ENCODE measurements at regions not wholly inside any gene's neighbourhood (a gene's known extent, or its start where the extent isn't known, plus 50 kb on each side); places are given as distances from the start of the nearest gene placed in this dataset.

DNA sequence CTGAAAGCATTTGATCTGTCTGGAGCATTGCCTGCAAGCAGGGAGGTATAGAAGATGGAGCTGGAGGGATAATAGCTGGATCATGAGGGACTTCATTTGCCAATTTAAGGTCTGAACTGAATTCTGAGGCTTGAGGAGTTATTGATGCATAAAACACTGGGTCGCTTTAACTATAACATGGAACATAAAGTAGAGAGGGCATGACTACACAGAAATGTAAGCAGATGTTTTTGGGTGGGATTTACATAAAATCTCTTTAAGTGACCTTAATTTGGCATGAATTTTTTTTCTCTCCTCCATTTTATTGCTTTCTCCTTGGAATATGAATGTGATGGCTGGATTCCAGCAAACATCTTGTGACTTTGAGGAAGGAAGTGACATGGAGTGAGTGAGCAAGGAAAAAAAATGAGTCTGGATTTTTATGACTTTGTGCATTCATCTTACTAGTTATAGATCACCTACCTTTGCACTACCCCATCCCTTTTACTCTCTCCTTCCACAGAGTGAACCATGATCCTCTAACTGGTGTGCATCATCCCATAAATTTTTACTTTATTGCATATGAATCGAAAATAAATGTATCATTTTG, 356.0 kb downstream of the DUSP6 start:
- no peak for DNase-seq (ENCODE audit: low spot score)

DNA sequence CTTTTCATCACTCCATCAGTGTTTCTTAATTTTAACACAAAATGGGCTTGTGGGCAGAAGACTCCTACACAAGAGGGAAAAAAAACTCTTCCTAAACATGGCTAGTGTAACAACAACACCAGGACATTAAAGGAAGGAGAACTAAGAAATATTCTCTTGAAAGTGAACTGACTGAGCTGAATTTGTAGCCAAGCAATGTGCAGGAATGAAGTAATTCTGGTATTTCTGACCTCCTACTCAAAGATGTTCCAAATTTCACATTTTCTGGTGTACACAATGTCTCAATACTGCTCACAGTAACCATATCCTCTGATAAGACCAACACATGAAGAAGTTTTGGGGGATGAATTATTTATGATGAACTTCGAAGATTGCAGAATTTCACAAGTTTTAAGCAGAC, 357.3 kb downstream of the DUSP6 start:
- no peak for DNase-seq (ENCODE audit: low spot score)

DNA sequence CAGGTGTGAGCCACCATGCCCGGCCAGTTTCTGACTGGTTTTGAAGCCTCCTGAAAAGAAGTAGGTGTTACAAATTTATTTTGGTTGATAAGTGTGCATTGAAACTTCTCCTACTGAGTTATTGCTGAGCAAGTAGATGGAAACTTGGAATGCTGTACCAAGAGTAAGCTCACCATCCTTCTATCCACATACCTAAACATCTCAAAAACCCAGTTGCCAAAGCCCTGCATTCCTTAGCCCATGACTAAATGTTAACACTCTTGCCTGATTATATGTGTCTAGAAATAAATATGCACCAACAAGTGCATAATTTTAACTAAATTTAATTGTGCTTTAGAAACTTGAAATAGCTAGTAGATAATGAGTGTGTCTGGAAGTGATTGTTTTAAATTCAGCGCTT, 357.8 kb downstream of the DUSP6 start:
- no peak for DNase-seq (ENCODE audit: low spot score)

DNA sequence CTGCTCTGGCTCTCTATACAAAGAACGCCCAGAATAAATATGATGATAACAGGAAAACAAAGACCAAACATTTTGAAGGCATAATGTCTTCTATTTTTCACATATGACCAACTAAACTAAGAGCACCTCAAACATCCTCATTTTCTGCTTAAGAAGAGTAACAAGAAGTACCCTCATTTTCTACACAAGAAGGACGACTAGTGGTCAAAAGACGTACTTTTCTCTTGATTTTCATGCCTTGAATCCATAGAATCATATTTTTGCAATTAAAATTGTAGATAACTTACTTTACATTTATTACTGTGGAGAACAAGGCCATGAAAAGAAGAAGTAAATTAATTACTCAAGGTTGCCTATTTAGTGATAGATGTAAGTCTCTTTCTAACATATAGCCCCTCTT, 358.6 kb downstream of the DUSP6 start:
- DNase-seq (ENCODE audit: low spot score): no peak

DNA sequence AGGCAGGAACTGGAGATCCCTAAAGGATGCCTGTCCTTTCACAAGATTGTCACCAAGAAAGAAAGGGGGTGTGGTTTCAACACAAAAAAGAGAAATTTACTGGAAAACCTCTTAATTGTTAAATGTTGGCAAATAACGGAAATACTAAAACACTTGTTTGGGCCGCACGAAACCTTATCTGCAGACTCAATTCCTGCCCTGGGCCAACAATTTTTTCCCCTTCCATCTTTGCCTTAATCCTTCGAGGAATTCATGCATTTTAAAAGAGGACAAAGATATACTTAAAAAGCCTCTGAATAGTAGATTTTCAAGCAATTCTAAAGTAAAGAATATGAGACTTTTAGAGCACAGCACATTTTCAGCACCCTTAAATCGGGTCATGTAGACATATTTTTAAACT, 366.2 kb downstream of the DUSP6 start:
- DNase-seq (ENCODE audit: low spot score): no peak

DNA sequence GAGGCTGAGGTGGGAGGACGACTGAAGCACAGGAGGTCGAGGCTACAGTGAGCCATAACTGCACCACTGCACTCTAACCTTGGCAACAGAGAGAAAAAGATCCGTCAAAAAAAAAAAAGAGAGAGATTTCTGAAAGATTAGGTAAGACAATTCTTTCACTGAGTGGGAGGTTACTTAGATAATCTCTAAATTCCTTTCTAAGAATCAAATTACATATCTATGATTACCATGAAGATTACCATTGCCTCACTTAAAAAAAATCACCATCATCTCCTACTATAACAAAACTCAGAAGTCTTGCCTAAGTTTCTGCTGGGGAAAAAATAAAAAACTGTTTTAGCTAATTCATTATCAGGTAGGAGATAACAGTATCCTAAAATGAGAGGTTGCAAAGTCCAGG, 366.7 kb downstream of the DUSP6 start:
- DNase-seq (ENCODE audit: low spot score): no peak

DNA sequence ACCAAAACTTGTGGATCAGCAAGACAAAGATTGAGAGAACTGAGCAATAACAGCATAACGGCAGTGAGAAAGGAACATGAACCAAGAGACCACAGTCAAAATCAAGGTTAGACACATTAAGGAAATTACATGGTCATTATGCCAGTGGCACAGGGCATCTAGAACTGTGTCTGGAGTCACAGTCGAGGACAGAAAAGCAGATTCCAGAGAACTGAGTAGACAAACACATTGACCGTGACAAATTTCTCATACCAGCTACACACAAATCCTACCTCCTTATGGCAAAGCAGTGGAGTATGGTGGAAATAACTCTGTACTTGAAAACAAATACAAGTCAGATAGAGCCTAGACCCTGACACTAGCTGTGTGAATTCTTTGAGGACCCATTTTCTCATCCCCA, 367.3 kb downstream of the DUSP6 start:
- DNase-seq (ENCODE audit: low spot score): no peak

DNA sequence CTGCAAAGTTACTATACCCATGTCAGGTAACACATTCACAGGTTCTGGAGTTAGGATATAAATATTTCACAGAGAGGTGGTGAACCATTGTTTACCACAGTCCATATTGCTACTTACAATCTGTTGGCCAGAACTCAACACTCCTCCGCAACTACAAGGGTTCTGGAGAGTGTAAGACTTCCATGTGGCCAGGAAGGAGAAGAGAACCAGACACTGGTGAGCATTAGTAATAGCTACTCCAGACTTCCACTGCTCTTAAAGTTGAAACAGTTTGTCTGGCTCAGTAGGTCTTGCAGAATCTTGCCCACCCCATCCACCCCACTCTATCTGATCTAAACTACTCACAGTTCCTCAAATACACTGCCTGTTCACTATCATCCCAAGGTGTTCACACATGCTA, 369.6 kb downstream of the DUSP6 start:
- DNase-seq (ENCODE audit: low spot score): no peak

DNA sequence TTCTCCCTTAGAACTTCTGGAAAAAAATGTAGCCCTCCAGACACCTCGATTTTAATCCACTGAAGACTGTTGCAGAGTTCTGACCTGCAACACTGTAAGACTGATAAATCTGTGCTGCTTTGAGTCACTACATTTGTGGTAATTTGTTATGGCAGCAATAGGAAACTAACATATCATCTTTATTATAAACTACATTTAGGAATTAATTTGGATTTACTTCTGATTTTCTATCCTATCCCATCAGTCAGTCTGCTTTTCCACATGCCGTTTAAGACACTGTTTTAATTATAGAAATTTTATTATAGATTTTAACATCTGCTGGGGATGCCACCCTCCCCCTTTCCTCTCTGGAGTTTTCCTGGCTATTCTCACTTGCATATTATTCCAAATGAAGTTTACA, 375.2 kb downstream of the DUSP6 start:
- no peak for DNase-seq (ENCODE audit: low spot score)

DNA sequence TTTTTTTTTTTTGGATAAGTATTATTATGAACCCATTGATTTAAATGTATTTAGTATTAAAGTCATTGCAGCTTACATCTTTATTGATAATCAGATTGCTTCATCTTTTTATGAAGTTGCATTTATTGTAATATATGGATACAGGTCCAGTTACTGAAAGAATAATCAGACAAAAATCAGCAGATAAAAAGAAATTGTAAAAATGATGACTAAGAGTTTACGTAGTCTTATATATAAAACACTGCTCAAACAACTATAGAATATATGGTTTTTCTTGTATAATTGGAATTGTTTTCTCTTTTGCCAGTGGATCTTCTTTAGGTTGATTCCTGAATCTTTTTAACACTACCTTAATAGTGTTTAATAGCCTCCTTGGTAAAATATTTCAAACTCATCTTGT, 378.3 kb downstream of the DUSP6 start:
- DNase-seq (ENCODE audit: low spot score): no peak

DNA sequence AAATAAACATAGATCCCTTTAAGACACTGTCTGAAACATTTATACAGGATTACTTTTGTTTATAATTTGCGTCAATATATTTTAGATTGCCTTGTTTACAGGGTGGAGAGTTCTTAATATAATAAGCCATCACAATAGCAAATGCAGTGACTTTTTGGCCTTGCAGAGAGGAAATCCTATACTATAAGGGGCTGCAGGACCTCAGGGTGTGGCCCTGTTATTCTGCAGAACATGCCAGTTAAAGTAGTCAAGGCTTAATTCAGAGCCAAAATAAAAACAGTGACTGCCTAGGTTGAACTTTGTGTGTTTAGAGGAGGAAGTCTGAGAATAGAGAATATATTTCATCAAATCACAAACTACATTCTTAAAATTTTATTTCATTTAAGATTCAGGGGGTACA, 381.6 kb downstream of the DUSP6 start:
- DNase-seq (ENCODE audit: low spot score): no peak

DNA sequence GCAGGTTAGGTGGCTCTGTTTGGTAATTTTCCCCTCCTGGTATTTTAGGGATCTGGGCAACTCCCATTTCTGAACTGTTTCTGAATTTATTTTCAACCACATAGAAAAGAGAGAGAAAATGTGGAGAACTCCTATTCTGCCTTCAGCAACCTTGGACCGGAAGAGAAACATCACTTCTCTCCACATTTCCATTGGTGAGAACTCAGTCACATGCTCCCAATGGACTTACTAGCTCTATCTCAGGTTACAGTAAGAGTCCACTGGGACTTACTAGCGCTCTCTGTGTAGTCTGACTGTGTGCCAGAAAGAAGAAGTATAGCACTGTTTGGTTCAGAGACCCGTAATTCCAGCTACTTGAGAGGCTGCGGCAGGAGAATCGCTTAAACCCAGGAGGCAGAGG, 383.2 kb downstream of the DUSP6 start:
- DNase-seq (ENCODE audit: low spot score): no peak

DNA sequence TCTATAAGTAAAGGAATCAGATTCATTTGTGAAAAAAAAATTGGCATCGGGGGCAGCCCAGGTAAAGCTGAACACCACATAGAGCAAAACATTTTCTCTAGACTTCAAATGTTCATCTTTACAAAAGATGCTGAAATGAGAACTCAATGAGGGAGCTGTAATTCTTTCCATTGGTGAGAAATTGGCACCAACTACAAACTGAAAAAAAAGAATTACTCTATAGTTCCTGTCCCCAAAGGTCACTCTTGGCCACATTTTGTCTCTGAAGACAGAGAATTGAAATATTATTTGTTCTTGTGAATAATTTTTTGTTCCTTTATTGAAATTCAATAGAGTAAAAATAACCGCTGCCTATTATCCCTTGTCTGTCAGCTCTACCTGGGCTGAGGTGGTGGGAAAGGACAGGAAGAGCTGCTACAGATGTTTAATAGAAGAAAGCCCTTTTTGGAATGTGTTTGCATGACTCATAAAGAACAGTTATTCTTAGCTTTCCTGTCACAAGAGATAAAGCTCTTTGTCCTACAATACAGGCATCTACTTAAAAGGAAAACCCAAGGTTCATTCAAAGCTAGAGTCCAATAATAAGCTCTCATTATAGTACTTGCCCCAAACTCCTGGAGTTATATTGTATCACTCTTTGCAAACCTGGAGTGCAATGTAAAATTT, 380.1 kb upstream of the KITLG start:
- DNase-seq (ENCODE audit: low spot score): no peak

DNA sequence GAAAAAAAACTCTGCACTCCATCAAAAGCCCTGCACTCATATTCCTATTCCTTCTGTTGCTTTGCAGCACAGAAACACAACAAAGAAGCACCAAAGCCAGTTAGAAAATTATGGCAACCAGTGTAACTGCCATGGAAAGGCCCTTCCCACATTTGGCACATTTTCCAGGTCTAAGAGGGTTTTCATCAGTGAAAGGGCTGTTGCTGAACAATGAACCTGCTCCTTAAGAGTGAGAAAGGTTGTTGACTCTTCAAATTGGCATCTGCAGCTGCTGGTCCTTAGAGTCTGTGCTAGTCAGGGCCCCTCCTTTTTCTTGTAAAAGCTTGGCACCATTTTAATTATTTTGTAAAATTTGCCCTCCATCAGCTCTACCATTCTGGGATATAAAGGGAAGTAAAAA, 378.7 kb upstream of the KITLG start:
- no peak for DNase-seq (ENCODE audit: low spot score)

DNA sequence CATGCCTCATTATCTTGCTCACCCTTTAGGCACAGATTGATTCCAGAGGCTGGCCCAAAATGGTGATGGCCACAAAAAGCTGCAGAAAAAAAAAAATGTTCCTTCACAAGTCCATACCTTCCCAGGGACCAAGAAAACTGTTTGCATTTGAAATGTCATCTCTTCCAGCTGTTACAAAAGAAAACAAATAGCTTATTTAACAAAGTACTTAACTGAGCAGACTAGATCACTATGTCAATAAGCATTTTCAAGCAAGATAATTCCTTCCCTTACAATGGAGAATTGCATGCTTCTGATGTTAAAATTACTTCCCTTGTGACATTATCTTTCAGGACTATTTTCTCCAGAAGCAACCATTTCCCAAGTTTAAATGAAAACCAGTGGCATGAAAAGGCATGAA, 377.9 kb upstream of the KITLG start:
- no peak for DNase-seq (ENCODE audit: low spot score)

DNA sequence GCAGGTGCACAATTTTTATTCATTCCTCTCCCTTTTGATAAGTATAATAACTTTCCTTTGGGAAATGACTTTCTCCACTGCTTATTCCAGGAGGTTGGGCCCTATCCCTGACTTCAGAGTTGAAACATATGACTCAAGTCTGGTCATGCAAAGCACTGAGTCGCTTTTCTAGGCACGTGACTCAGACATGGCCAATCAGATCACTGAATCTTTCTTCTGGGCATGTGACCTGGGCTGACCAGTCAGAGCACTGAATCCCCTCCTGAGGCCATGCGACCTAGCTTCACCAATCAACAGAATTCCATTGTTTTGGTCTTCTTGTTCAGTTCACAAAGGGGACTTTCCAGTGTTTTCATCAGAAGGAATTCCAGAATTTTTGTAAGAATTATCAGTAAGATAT, 377.1 kb upstream of the KITLG start:
- DNase-seq (ENCODE audit: low spot score): no peak

DNA sequence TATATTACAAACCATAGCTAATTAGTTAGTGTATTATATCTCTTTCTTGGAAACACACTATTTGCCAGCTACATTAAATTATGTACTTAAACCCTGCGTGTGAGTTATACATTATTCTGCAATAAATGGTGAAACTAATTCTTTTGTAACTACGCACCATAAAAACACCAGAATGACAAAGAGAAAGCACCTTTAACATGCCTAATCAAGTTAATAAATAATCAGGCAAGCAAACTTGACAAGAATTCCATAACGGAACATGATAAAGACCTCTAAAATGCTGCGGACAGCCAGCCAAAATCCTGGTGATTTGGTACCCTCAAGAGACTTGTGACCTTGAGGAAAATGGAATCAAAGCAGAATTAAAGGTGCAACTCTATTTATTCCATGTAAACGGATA, 375.3 kb upstream of the KITLG start:
- no peak for DNase-seq (ENCODE audit: low spot score)

DNA sequence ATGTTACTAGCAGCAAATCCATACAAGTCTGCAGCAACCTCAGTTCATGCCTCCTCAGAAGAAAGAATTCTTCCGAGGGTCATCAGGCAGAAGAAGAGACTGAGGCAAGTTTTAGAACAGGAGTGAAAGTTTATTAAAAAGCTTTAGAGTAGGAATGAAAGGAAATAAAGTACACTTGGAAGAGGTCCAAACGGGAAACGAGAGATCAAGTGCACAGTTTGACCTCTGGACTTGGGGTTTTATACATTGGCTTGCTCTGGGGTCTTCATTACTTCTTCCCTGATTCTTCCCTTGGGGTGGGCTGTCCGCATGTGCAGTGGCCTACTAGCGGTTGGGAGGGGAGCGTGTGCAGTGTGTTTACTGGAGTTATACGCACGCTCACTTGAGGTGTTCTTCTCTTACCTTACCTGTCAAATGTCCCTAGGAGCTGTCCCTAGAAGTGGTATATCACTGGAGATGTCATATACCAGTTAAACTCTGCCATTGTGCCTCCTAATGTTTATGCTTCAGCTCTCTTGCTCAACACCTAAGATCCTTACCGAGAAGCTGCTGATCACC, 372.8 kb upstream of the KITLG start:
- DNase-seq (ENCODE audit: low spot score): no peak

DNA sequence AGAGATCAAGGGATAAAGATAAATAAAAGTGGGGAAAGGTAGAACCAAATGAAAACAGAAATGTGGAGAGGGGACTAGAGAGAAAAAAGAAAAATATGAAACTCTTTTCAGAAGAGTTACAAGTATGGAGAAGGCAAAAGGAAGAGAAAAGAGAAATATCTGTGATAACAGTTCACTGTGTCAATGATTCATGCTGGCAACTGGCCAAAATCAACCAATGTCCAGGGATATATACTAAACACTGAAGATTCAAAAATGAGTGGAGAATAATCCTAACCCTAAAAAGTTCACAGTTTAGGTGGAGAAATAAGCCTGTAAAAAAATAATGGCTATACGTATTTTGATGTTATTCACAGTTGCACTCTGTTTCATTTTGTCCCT, 372.3 kb upstream of the KITLG start:
- no peak for DNase-seq (ENCODE audit: low spot score)

DNA sequence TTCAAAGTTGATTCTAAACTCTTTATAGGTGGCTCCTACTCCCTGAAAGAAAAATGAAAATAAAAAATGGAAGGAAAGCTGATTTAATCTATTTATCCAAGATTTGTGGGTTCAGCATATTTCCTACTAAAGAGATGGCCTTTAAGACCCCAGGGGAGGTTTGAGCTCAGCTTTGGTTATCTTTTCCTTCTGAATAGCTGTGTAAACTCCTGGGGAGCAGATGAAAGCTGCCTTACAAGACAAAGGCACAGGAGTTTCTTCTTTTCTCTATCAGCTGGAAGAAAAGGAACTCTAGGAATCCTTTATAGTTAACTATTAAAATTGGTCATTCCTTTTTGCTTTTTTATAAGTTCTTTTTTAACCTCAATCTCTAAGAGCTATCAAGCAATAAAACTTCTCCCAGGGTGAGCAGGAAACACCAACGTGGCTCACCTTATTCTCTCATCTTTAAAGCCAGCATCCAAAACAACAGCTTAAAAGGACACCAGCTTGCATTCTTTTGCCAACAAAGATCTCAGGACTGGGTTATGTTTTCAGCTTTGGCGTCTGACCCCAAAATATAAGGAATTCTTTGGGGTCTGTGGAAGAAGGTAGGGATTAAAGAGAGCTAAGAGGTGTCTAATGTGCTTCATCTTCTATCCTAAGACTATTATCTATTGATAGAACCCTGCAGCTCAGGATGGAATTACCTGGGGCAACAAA, 371.7 kb upstream of the KITLG start:
- DNase-seq (ENCODE audit: low spot score): no peak

DNA sequence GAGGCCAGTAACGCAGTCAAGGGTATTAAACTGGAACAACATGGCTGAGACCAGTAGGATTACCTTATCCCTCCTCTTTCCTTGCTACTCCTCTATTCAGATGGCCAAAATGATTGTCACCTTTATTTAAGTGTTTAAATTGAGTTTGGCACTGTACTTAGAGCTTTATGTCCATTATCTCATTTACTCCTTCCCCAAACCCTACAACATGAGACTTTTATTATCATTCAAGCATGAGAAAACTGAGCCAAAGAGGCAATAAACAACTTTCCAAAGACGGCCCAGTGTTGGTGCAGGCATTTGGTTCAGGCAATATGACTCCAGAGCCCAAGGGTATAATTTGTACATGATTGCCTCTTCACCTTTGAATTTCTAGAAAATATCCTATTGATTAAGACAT, 370.9 kb upstream of the KITLG start:
- no peak for DNase-seq (ENCODE audit: low spot score)

DNA sequence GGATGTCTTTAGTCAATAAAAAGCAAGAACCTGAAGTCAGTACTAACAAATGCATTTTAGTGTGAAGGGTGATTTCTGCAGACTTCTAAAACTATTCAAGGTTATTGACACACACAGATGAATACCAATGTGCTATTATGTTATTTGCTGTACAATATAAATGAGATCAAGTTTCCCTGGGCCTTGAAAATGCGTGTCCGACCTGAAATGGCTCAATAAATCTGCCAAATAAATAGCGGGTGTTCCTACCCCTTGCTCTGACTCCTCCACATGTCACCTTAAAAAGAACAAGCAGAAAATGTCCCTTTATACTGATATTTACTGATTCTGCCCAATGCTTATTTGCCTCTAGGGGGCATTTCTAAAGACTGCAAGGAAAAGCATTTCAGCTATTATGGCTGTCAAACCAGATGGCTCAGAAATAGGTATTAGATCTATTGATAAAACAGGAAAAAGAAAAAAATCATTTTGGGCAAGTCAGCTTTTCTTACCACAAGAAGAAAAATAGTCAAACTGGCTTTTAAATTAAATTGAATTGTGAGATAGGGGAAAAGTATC, 367.3 kb upstream of the KITLG start:
- DNase-seq (ENCODE audit: low spot score): no peak

DNA sequence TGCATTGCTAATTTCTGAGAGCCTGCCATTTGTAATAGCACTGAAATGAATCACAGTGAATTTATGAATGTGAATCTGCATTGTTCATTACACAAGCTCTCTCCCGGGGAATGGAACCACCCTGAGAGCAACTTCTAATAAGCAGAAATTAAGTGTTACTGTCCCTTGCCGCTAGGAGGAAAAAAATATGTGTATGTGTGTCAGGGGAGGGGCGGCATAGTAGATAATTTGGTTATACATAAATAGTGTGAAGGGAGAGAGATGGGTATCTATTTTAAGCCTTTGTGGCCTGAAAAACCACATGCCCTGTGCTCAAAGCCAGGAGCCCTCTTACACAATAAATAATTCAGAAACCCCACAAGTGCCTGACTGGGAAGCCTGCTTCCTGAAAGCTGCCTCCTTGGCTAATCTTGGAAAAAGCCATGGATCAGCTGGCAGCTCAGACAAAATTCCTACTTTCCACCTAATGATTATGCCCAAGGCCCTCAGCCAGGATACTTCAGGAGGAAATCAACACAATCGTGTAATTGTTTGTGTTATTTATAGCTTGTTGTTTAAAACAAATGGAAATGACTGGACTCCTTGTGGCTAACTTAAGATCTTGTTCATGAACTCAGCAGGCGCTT, 366.2 kb upstream of the KITLG start:
- no peak for DNase-seq (ENCODE audit: low spot score)

Data from ureter (tissue), 1 donor.